SJCRH30 (cell line): ENCODE measurements at regions not wholly inside any gene's neighbourhood (a gene's known extent, or its start where the extent isn't known, plus 50 kb on each side); places are given as distances from the start of the nearest gene placed in this dataset.
"Not testable (repeated sequence)": the region's sequence is repeated elsewhere in the genome, so short reads cannot be mapped to it uniquely, and the experiment has no call there.

Source experiments
- DNase-seq, 2 experiments: peaks; one replicate each; pipeline ENCODE4 v3.0.0-alpha.2; 2015 to 2020
- H3K27ac ChIP-seq: fragments of 250-450 bp; sonication (Bioruptor Pico); 2 replicates; pipeline ENCODE4 v1.5.1; 2020; ENCODE audit warnings: mild to moderate bottlenecking, moderate library complexity
- H3K27me3 ChIP-seq: fragments of 250-450 bp; sonication (Bioruptor Pico); 2 replicates; pipeline ENCODE4 v1.5.1; 2020; ENCODE audit warnings: mild to moderate bottlenecking, moderate library complexity
- H3K36me3 ChIP-seq: fragments of 250-450 bp; sonication (Bioruptor Pico); 2 replicates; pipeline ENCODE4 v1.5.1; 2020; ENCODE audit warnings: mild to moderate bottlenecking, moderate library complexity
- H3K4me1 ChIP-seq: fragments of 250-450 bp; sonication (Bioruptor Pico); 2 replicates; pipeline ENCODE4 v1.5.1; 2020; ENCODE audit warnings: mild to moderate bottlenecking, moderate library complexity
- H3K4me3 ChIP-seq: fragments of 250-450 bp; sonication (Bioruptor Pico); 2 replicates; pipeline ENCODE4 v1.5.1; 2020; ENCODE audit warnings: mild to moderate bottlenecking, moderate library complexity
- H3K9me3 ChIP-seq: fragments of 250-450 bp; sonication (Bioruptor Pico); replicated peaks from 2 replicates; pipeline ENCODE4 v1.5.1; 2020; ENCODE audit warnings: mild to moderate bottlenecking, moderate library complexity

- no peaks in the 10 kb centered on the region for H3K9me3 ChIP-seq
- peaks cover 26% of the 10 kb centered on the region for H3K36me3 ChIP-seq
- H3K4me1 ChIP-seq = no peaks in the 10 kb centered on the region
- no peaks in the 10 kb centered on the region for H3K27me3 ChIP-seq
- H3K4me3 ChIP-seq = no peak overlapping the region
- H3K27ac ChIP-seq = no peak overlapping the region
- DNase-seq = no peak
These were observed 265.0 kb downstream of the UTRN start for GRCh38 chr6:144549837-144550747.

GRCh38 chr6:144551339-144551738 lies 266.2 kb downstream of the UTRN start:
- no peaks in the 10 kb centered on the region for H3K4me1 ChIP-seq
- no peak overlapping the region for H3K27ac ChIP-seq
- no peak for DNase-seq
- no peak overlapping the region for H3K4me3 ChIP-seq
- no peaks in the 10 kb centered on the region for H3K27me3 ChIP-seq
- H3K36me3 ChIP-seq = peaks cover 30% of the 10 kb centered on the region
- H3K9me3 ChIP-seq = no peaks in the 10 kb centered on the region

GRCh38 chr6:144555066-144555465 lies 269.9 kb downstream of the UTRN start:
- peaks cover 24% of the 10 kb centered on the region for H3K36me3 ChIP-seq
- no peaks in the 10 kb centered on the region for H3K9me3 ChIP-seq
- no peaks in the 10 kb centered on the region for H3K27me3 ChIP-seq
- H3K27ac ChIP-seq = no peak overlapping the region
- DNase-seq = no peak
- no peaks in the 10 kb centered on the region for H3K4me1 ChIP-seq
- H3K4me3 ChIP-seq = no peak overlapping the region

- no peaks in the 10 kb centered on the region for H3K4me1 ChIP-seq
- H3K27ac ChIP-seq = no peak overlapping the region
- H3K36me3 ChIP-seq = peaks cover 9% of the 10 kb centered on the region; the same call in 1 of the 2 replicates
- H3K4me3 ChIP-seq = no peak overlapping the region
- DNase-seq = no peak
- no peaks in the 10 kb centered on the region for H3K9me3 ChIP-seq
- H3K27me3 ChIP-seq = no peaks in the 10 kb centered on the region
These were observed 274.9 kb downstream of the UTRN start for GRCh38 chr6:144559865-144560593.

GRCh38 chr6:144561455-144562043 lies 276.4 kb downstream of the UTRN start:
- no peaks in the 10 kb centered on the region for H3K9me3 ChIP-seq
- H3K36me3 ChIP-seq = peaks cover 3% of the 10 kb centered on the region; the same call in 1 of the 2 replicates
- H3K27me3 ChIP-seq = no peaks in the 10 kb centered on the region
- no peaks in the 10 kb centered on the region for H3K4me1 ChIP-seq
- H3K27ac ChIP-seq = no peak overlapping the region
- no peak for DNase-seq
- no peak overlapping the region for H3K4me3 ChIP-seq

GRCh38 chr6:144564202-144564601 lies 279.1 kb downstream of the UTRN start:
- Histone ChIP-seq H3K9me3 (no peaks in the 10 kb centered on the region), H3K4me3 (no peak overlapping the region), H3K27me3 (no peaks in the 10 kb centered on the region), H3K36me3 (peaks cover 5% of the 10 kb centered on the region; the same call in 1 of the 2 replicates), H3K27ac (no peak overlapping the region), H3K4me1 (no peaks in the 10 kb centered on the region)
- DNase-seq = no peak

- no peak for DNase-seq
- no peak overlapping the region for H3K27ac ChIP-seq
- no peak overlapping the region for H3K4me3 ChIP-seq
These were observed 281.9 kb downstream of the UTRN start for GRCh38 chr6:144566868-144567615.

GRCh38 chr6:144568241-144568640 lies 283.1 kb downstream of the UTRN start:
- H3K27ac ChIP-seq = no peak overlapping the region
- DNase-seq = no peak
- H3K36me3 ChIP-seq = peaks cover 4% of the 10 kb centered on the region; the same call in 1 of the 2 replicates
- H3K4me1 ChIP-seq = no peaks in the 10 kb centered on the region
- no peak overlapping the region for H3K4me3 ChIP-seq
- no peaks in the 10 kb centered on the region for H3K27me3 ChIP-seq
- no peaks in the 10 kb centered on the region for H3K9me3 ChIP-seq

More at GRCh38 chr6:144566868-144567615, 281.9 kb downstream of the UTRN start:
- H3K27me3 ChIP-seq = no peaks in the 10 kb centered on the region
- H3K4me1 ChIP-seq = no peaks in the 10 kb centered on the region
- H3K36me3 ChIP-seq = peaks cover 4% of the 10 kb centered on the region; the same call in 1 of the 2 replicates
- no peaks in the 10 kb centered on the region for H3K9me3 ChIP-seq

GRCh38 chr6:144572541-144572940 lies 287.4 kb downstream of the UTRN start:
- DNase-seq, H3K9me3 ChIP-seq, H3K4me1 ChIP-seq, H3K36me3 ChIP-seq, H3K27ac ChIP-seq, H3K27me3 ChIP-seq, H3K4me3 ChIP-seq: not testable (repeated sequence)

- peaks cover 7% of the 10 kb centered on the region; the same call in 1 of the 2 replicates for H3K36me3 ChIP-seq
- no peaks in the 10 kb centered on the region for H3K4me1 ChIP-seq
- no peak for DNase-seq
- H3K4me3 ChIP-seq = no peak overlapping the region
- no peaks in the 10 kb centered on the region for H3K9me3 ChIP-seq
- H3K27ac ChIP-seq = no peak overlapping the region
- no peaks in the 10 kb centered on the region for H3K27me3 ChIP-seq
These were observed 289.7 kb downstream of the UTRN start for GRCh38 chr6:144574796-144575195.

- Histone ChIP-seq H3K27me3 (no peaks in the 10 kb centered on the region), H3K4me1 (no peaks in the 10 kb centered on the region), H3K9me3 (no peaks in the 10 kb centered on the region)
These were observed 290.2 kb downstream of the UTRN start for GRCh38 chr6:144575327-144575726.

GRCh38 chr6:144576871-144577270 lies 291.7 kb downstream of the UTRN start:
- Histone ChIP-seq H3K36me3 (peaks cover 6% of the 10 kb centered on the region; the same call in 1 of the 2 replicates), H3K4me1 (no peaks in the 10 kb centered on the region), H3K27ac (no peak overlapping the region), H3K9me3 (no peaks in the 10 kb centered on the region), H3K27me3 (no peaks in the 10 kb centered on the region), H3K4me3 (no peak overlapping the region)
- DNase-seq = no peak

More at GRCh38 chr6:144575327-144575726, 290.2 kb downstream of the UTRN start:
- no peak overlapping the region for H3K27ac ChIP-seq
- H3K36me3 ChIP-seq = peaks cover 7% of the 10 kb centered on the region; the same call in 1 of the 2 replicates
- no peak overlapping the region for H3K4me3 ChIP-seq
- DNase-seq = no peak

GRCh38 chr6:144578385-144579350 lies 293.5 kb downstream of the UTRN start:
- Histone ChIP-seq H3K4me1 (no peaks in the 10 kb centered on the region), H3K36me3 (peaks cover 6% of the 10 kb centered on the region; the same call in 1 of the 2 replicates), H3K27me3 (no peaks in the 10 kb centered on the region), H3K9me3 (no peaks in the 10 kb centered on the region), H3K27ac (no peak overlapping the region), H3K4me3 (no peak overlapping the region)
- DNase-seq = no peak
